Skeletal muscle cell (primary cell): ENCODE measurements at regions not wholly inside any gene's neighbourhood (a gene's known extent, or its start where the extent isn't known, plus 50 kb on each side); places are given as distances from the start of the nearest gene placed in this dataset.
"Not testable (repeated sequence)": the region's sequence is repeated elsewhere in the genome, so short reads cannot be mapped to it uniquely, and the experiment has no call there.

ENCODE experiments used
- DNase-seq: peaks from one replicate; pipeline ENCODE4 v3.0.0-alpha.2; 2010; ENCODE audit warnings: low read depth
- H3K4me3 ChIP-seq: 2 replicates; pipeline ENCODE4 v1.5.1; 2011; ENCODE audit warnings: low read depth, mild to moderate bottlenecking, control low read depth, low read length, moderate library complexity

DNA sequence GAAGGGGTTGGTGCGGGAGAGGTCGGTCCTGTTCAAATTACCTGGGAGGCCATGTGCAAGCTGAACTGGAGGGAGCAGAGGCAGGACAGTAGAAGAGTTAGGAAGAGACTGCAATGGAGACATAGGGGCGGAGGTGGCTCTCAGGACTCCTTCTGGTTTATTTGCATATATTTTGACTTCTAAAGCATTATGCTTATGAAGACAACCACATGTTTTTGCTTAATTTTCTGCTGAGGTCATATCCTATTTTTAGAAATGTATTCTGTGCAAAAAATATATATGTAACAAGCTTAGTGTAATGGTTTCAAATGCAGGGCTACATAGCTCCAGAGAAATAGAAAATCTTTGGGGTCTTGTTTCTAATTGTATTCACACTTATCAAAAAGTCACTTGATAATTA lies 137.0 kb upstream of the MDM1 start:
- H3K4me3 ChIP-seq = no peak overlapping the region
- DNase-seq = no peak

GRCh38 chr12:68470664-68471328 lies 138.6 kb upstream of the MDM1 start:
- no peak overlapping the region for H3K4me3 ChIP-seq
- no peak for DNase-seq

DNA sequence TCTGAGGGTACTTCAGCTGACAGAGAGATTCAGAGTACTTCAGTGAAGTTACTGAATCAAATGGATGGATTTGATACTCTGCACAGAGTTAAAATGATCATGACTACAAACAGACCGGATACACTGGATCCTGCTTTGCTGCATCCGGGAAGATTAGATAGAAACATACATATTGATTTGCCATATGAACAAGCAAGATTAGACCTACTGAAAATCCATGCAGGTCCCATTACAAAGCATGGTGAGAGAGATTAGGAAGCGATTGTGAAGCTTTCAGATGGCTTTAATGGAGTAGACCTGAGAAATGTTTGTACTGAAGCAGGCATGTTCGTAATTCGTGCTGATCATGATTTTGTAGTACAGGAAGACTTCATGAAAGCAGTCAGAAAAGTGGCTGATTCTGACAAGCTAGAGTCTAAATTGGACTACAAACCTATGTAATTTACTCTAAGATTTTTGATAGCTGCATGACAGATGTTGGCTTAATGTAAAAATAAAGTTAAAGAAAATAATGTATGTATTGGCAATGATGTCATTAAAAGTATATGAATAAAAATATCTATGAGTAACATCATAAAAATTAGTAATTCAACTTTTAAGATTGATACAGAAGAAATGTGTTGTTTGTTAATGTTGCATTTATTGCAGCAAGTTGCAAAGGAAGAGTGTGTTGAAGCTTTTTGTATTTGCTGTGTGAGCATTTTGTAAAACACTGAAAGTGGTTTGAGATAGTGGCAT lies 136.1 kb upstream of the RAP1B start:
- H3K4me3 ChIP-seq = no peak overlapping the region
- no peak for DNase-seq

GRCh38 chr12:68476794-68477193 lies 133.9 kb upstream of the RAP1B start:
- DNase-seq = no peak
- H3K4me3 ChIP-seq = no peak overlapping the region

DNA sequence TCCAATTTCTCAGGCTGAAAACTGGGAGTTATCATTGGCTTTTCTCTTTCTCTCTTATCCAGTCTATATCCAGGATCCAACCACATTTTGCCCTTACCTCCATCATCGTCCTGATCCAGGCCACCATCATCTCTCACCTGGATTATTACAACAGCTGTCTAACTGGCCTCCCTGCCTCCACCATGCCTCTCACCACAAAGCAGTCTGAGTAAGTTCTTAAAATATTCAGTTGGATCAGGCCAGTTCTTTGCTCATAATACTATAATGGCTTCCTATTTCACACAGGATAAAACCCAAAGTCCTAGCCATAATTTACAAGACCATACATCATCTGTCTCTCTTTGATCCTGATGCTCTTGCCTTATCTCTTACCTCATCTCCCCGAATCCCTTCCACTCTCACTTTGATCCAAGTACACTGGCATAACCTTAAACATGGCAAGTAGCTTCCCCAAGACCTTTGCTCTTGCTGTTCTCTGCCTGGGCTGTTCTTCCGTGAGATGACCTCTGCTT lies 133.4 kb upstream of the RAP1B start:
- no peak overlapping the region for H3K4me3 ChIP-seq
- DNase-seq = no peak

GRCh38 chr12:68477906-68478305 lies 132.8 kb upstream of the RAP1B start:
- no peak for DNase-seq
- no peak overlapping the region for H3K4me3 ChIP-seq

DNA sequence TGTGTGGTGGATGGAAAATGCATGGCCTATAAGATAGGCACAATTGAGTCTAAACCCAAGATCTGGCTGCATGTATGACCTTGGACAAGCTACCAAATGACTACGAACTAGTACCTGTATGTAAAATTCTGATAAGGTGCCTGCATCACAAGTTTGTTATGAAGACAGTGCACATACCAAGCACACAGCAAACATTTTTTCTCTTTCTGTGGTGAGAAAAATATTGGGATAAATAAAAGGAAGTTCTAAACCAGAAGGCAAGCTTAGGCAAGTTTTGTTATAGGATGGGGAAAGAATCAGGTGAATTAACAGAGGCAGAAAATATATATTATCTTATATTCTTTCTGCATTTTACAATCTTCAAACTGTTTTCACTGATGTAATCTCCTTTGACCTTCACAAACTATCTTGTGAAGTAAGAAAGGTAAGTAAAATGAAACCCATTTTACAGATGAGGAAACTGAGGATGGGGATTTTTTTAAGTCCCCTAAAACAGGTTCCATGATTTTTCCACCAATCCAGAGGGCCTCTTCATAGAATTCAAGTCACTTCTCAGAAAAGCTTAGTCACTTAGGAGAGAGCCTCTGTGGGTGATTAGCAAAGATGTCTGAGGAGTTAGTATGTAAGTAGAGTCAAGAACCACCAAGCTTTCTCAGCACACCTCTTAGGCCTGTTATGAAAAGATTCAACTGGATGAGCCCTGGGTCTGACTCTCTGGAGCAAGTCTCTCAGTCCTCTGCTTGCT lies 132.0 kb upstream of the RAP1B start:
- no peak for DNase-seq
- H3K4me3 ChIP-seq = no peak overlapping the region

DNA sequence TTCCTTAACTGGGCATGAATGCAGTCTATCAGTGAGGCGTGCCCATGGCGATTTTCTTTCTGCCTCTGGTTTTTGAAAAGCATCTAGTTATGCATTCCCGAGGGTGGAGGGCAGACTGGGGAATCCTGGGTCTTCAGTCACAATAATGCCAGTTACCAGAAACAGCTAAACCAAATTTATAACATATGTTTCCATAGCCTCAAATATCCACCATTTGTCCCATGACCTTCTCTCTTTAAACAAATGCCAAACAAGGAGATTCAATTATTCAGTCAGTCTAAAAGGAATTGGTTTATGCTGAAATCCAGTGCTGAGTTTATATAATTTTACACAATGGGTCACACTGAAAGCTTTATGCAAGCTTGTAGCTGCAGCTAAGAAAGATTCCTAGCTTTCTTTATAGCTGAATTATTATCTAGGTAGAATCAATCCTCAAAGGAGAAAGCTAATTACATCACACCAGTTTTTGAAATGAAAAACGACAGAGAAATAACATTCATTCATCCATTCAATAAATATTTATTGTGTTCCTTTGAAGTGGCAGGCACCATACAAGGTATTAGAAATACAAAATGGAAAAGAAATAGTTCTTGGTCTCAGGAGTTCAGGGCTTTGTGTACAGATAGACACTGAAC lies 131.3 kb upstream of the RAP1B start:
- no peak overlapping the region for H3K4me3 ChIP-seq
- no peak for DNase-seq

DNA sequence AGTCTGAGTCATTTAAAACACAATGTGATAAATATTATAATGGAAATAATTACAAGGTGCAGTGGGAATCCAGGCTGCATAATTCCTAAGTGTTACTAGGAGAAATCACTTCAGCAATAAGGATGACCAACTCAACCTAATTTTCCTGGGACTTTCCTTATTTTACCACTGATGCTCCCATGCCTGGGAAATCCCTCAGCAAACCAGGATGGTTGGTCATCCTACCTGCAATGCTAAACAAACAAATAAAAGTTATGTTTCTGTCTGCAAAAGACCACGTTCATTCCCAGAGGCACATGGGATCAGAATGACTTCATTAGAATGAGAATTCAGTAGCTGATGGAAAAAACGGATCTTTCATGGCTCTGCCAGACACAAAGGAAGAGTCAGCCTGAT lies 130.8 kb upstream of the RAP1B start:
- no peak for DNase-seq
- H3K4me3 ChIP-seq = no peak overlapping the region

DNA sequence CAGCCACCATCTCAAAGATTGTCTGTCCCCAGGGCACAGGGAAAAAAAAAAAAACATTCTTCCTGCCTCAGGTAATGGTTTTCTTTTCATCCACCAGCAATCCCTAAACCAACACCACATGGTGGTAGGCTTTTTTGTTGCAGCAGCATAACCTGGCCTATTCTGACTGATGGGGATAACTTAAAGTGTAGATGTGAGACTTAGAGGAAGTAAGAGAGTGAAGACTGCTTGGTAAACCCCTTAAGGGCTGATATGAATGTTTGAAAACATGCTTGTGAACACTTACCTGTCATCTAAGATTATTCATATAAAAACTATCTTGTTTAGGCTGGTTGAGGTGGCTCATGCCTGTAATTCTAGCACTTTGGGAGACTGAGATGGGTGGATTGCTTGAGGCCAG lies 130.2 kb upstream of the RAP1B start:
- H3K4me3 ChIP-seq = no peak overlapping the region
- DNase-seq = no peak

DNA sequence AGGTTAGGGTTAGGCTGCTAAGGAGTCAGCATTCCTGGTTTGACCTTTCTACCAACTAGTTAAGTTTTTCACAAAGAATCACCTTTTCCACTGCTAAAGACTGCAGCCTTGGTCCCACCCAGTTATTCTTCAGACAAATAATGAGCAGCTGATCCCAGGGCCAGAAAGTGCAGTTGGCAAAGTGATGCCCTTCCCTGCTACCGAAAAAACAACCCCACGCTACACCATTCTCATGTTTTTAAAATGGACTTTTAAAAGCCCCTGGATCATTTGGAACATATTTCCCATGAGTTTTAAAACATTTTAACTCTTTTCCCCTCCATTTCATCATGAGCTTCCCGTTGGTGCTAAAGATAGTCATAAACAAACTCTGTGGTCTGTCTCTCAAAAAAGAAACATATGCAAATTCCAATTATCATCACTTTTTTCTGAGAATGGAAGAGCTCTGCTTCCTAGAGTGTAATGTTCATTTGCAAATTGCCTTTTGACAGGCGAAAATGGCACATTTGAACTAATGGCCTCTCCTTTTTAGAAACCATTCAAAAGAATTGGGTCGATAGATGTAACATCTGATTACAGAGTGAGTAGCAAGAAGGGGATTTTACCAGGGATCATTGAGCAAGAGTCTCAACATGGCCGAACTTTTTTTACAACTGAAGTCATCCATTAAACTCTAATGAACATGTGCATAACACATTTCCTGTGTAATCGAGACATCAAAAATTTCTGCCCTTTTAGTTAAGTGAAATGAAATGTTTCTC lies 129.3 kb upstream of the RAP1B start:
- DNase-seq = no peak
- H3K4me3 ChIP-seq = no peak overlapping the region

GRCh38 chr12:68482014-68482413 lies 128.7 kb upstream of the RAP1B start:
- H3K4me3 ChIP-seq = no peak overlapping the region
- no peak for DNase-seq

GRCh38 chr12:68482660-68483059 lies 128.0 kb upstream of the RAP1B start:
- no peak overlapping the region for H3K4me3 ChIP-seq
- DNase-seq = no peak

GRCh38 chr12:68483592-68484383 lies 126.9 kb upstream of the RAP1B start:
- no peak overlapping the region for H3K4me3 ChIP-seq
- DNase-seq = no peak

DNA sequence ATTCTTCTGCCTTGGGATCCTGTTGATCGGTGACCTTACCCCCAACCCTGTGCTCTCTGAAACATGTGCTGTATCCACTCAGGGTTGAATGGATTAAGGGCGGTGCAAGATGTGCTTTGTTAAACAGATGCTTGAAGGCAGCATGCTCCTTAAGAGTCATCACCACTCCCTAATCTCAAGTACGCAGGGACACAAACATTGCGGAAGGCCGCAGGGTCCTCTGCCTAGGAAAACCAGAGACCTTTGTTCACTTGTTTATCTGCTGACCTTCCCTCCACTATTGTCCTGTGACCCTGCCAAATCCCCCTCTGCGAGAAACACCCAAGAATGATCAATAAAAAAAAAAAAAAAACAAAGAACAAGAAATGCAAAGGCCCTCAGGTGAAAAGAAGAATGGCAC lies 126.1 kb upstream of the RAP1B start:
- H3K4me3 ChIP-seq, DNase-seq: not testable (repeated sequence)

DNA sequence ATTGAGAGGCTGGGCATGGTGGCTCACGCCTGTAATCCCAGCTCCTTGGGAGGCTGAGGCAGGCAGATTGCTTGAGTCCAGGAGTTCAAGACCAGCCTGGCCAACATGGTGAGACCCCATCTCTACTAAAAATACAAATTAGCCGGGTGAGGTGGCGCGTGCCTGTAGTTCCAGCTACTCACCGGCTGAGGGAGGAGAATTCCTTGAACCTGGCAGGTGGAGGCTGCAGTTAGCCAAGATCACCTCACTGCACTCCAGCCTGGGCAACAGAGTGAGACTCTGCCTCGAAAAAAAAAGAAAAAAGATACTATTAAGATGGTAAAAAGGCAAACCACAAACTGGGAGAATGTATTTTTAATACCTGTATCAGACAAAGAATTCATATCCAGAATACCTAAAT lies 124.2 kb upstream of the RAP1B start:
- DNase-seq, H3K4me3 ChIP-seq: not testable (repeated sequence)

DNA sequence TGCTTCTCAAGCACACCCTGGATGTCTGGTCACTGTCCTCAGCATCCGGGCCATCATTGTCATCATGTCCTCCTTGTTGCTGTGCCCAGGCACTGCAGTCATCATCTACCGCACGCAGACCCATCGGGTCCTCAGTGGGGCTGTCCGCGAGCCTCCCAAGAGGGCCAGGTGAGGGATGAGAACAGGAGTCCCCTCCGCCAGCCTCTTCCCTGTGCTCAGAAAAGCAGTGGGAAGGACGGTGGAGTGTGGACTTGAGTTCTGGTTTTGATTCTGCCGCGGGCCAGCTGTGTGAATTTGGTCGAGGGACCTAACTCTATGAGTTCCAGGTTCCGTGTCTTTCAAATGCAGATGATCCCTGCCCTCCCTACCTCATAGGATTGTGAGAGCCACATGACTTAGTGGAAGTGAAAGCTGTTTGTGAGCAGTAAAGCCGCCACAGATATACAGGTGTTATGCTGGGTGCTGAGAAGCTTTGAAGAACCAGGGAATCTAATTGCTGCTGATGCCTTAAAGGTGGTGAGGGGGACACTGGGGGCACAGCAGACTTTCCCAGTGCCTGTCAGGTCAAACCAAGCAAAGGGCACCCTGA lies 122.9 kb upstream of the RAP1B start:
- DNase-seq = no peak
- no peak overlapping the region for H3K4me3 ChIP-seq

DNA sequence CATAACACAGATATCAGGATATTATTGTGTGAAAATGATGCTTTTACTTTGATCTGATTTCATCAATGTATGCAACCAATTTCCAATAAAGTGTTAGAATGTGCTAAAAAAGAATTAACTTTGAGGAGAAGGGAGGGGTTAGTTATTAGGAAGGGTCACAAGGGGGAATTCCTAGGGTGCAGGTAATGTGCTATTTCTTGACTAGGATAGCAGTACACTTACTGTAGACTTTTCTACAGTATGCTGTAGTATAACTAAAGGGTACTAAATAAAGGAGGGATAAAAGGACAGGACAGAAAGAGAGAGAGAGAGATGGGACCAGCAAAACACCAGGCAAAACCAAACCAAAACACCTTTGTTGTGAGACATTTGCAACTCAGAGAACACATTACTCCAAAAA lies 121.4 kb upstream of the RAP1B start:
- H3K4me3 ChIP-seq = no peak overlapping the region
- no peak for DNase-seq
